A673 (cell line): ENCODE measurements at regions not wholly inside any gene's neighbourhood (a gene's known extent, or its start where the extent isn't known, plus 50 kb on each side); places are given as distances from the start of the nearest gene placed in this dataset.

Experiments used
- BruUV-seq: library from RNA; stranded (reverse); fragments of 400-500 nt; replicated peaks from 2 replicates; lab custom pipeline; 2021; lab: Mats Ljungman, UMichigan
- CTCF ChIA-PET: fragments of 300-600 bp; sonication (Branson Sonifier 250); formaldehyde crosslinking; loops from one replicate; lab custom pipeline; 2022; ENCODE audit warnings: antibody characterized with exemption; lab: Charles Lee
- POLR2A ChIA-PET: fragments of 300-600 bp; sonication (Branson Sonifier 250); formaldehyde crosslinking; loops from one replicate; lab custom pipeline; 2022; ENCODE audit warnings: antibody characterized with exemption; ENCODE audit not compliant: low non-redundant PET; lab: Charles Lee
- DNase-seq: peaks from one replicate; pipeline ENCODE4 v3.0.0-alpha.2; 2015; ENCODE audit warnings: low spot score
- H3K27ac ChIP-seq: fragments of 200-600 bp; sonication (generic); 2 replicates; pipeline ENCODE4 v1.5.1; 2016; ENCODE audit warnings: mixed run types, low read depth, mild to moderate bottlenecking, mixed read lengths, antibody characterized with exemption, low read length; ENCODE audit not compliant: poor library complexity, severe bottlenecking
- H3K27me3 ChIP-seq: fragments of 200-600 bp; sonication (generic); replicated peaks from 2 replicates; pipeline ENCODE4 v1.6.1; 2017; ENCODE audit warnings: mixed run types, low read depth, mild to moderate bottlenecking, mixed read lengths, antibody characterized with exemption, low read length; ENCODE audit not compliant: insufficient read depth, poor library complexity
- H3K36me3 ChIP-seq: fragments of 200-600 bp; sonication (generic); 2 replicates; pipeline ENCODE4 v1.6.1; 2016; ENCODE audit warnings: mixed run types, mild to moderate bottlenecking, mixed read lengths, antibody characterized with exemption, low read length; ENCODE audit not compliant: insufficient read depth, poor library complexity, severe bottlenecking
- H3K4me1 ChIP-seq: fragments of 200-600 bp; sonication (generic); 2 replicates; pipeline ENCODE4 v1.6.1; 2017; ENCODE audit warnings: mixed run types, mild to moderate bottlenecking, mixed read lengths, antibody characterized with exemption, low read length; ENCODE audit not compliant: insufficient read depth, poor library complexity, severe bottlenecking
- H3K4me3 ChIP-seq: fragments of 200-600 bp; sonication (generic); 2 replicates; pipeline ENCODE4 v1.5.1; 2016; ENCODE audit warnings: low read depth, mixed run types, mild to moderate bottlenecking, mixed read lengths, low read length; ENCODE audit not compliant: poor library complexity, severe bottlenecking
- H3K9me3 ChIP-seq: fragments of 200-600 bp; sonication (generic); 2 replicates; pipeline ENCODE4 v1.6.1; 2016; ENCODE audit warnings: mixed run types, low read depth, mild to moderate bottlenecking, mixed read lengths, antibody characterized with exemption, low read length; ENCODE audit not compliant: poor library complexity, severe bottlenecking
- EZH2 ChIP-seq: fragments of 200-600 bp; sonication (generic); IDR thresholded peaks from 2 replicates; pipeline ENCODE4 v1.6.1; 2017; ENCODE audit warnings: borderline replicate concordance, low read depth, mild to moderate bottlenecking, mixed read lengths, antibody characterized with exemption, low read length; ENCODE audit not compliant: poor library complexity, severe bottlenecking
- intact Hi-C: fragments of 100-400 bp; cut with micrococcal nuclease; formaldehyde crosslinking; loops from one replicate; pipeline ENCODE4 v1.10.0; 2022; ENCODE audit not compliant: unreplicated experiment
- TF ChIP-seq, protein P1 (sequence below): fragments of 300-800, 200-600 bp; sonication (generic); conservative IDR thresholded peaks from 2 replicates; pipeline ENCODE4 v1.5.1; 2017; ENCODE audit warnings: low read depth, mild to moderate bottlenecking, antibody characterized with exemption, low read length, moderate library complexity, mixed read lengths

DNA sequence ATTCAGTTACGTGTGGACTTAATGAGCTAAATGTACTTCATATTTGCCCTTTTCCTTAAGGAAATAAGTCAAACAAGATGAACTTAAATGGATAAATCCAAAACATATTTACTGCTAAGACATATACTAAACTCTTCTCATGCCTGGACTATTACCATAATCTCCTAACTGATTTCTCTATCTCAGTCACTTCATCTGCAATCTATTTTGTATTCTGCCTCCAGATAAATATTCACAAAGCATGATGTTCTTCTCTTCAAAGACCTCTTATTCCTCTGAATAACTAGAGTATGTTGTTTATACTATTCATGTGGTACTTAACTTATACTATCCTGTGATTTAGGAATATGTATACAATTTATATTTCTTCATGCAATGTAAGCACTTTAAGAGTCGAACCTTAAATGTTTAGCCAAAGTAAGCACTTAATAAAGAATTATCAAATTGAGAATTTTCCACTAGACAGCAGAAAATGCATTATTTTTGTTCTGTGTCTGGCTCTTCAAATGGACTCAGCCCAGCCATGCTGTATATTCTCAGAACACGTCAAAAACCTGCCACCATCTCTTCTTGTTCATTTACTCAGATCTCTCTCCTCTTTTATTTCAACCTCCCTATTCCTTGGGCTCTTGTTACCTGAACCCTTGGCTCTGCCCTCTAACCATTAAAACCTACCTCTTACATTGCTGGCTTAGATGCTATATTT is 79.9 kb upstream of the ARHGAP28 start:
- Histone ChIP-seq H3K4me1 (no peaks in the 10 kb centered on the region), H3K9me3 (peaks cover 55% of the 10 kb centered on the region), H3K36me3 (no peaks in the 10 kb centered on the region), H3K27me3 (no peaks in the 10 kb centered on the region), H3K4me3 (no peak overlapping the region), H3K27ac (no peak overlapping the region)
- TF ChIP-seq EZH2: no peak
- TF ChIP-seq, protein P1, sequence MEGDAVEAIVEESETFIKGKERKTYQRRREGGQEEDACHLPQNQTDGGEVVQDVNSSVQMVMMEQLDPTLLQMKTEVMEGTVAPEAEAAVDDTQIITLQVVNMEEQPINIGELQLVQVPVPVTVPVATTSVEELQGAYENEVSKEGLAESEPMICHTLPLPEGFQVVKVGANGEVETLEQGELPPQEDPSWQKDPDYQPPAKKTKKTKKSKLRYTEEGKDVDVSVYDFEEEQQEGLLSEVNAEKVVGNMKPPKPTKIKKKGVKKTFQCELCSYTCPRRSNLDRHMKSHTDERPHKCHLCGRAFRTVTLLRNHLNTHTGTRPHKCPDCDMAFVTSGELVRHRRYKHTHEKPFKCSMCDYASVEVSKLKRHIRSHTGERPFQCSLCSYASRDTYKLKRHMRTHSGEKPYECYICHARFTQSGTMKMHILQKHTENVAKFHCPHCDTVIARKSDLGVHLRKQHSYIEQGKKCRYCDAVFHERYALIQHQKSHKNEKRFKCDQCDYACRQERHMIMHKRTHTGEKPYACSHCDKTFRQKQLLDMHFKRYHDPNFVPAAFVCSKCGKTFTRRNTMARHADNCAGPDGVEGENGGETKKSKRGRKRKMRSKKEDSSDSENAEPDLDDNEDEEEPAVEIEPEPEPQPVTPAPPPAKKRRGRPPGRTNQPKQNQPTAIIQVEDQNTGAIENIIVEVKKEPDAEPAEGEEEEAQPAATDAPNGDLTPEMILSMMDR: no peak
- intact Hi-C loops: no loop called here
- no TSS peak for BruUV-seq
- ChIA-PET POLR2A (no interaction called here), CTCF (no interaction called here)
- no peak for DNase-seq

DNA sequence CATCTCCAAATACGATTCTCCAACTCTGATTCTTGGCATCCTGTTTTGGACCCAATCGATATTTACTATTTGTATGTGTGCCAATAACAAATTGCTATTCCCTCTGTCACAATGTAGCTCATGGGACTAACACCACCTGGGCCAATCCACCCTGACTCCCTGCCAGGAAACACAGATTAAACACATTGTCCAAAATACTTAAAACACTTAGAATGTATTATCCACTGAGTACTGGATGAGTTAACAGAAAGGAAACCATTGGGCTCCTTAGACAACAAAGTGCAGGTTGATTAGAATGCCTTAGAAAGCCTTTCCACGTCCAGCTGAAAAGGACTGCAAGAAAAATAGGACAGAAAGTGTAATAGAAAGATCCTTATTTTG is 79.4 kb upstream of the ARHGAP28 start:
- TF ChIP-seq, protein P1: no peak
- TF ChIP-seq EZH2: no peak
- no peak overlapping the region for H3K27ac ChIP-seq
- no peak for DNase-seq
- no TSS peak for BruUV-seq
- ChIA-PET CTCF (no interaction called here), POLR2A (no interaction called here)
- peaks cover 52% of the 10 kb centered on the region for H3K9me3 ChIP-seq
- no peaks in the 10 kb centered on the region for H3K36me3 ChIP-seq
- intact Hi-C loops: no loop called here
- H3K4me3 ChIP-seq: no peak overlapping the region
- no peaks in the 10 kb centered on the region for H3K4me1 ChIP-seq
- H3K27me3 ChIP-seq: no peaks in the 10 kb centered on the region

DNA sequence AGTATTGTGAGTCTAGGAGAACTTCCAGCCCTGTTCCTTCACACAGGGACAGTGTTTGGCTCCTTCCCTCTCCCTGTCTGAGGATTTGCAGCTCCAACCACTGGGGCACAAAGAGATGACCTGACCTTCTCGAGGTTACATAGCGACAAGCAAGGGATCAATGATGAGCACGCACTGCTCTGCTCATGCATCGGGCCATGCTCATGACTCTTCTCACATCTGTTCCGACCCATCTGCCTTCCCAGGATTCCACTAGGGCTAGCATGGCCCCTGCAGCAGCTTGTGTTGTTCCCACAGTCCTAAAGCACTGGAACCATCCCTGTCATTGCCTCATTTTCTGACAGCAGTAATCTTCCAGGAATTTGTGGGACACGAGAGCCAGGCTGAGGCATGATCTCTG is 78.8 kb upstream of the ARHGAP28 start:
- no peak overlapping the region for H3K4me3 ChIP-seq
- H3K27ac ChIP-seq: no peak overlapping the region
- DNase-seq: no peak
- no peaks in the 10 kb centered on the region for H3K36me3 ChIP-seq
- intact Hi-C loops: no loop called here
- ChIA-PET CTCF (no interaction called here), POLR2A (no interaction called here)
- H3K27me3 ChIP-seq: no peaks in the 10 kb centered on the region
- H3K4me1 ChIP-seq: no peaks in the 10 kb centered on the region
- H3K9me3 ChIP-seq: peaks cover 52% of the 10 kb centered on the region
- TF ChIP-seq EZH2: no peak
- TF ChIP-seq, protein P1: no peak
- no TSS peak for BruUV-seq
